ENCODE measurements at regions not wholly inside any gene's neighbourhood (a gene's known extent, or its start where the extent isn't known, plus 50 kb on each side); places are given as distances from the start of the nearest gene placed in this dataset.

- Histone ChIP-seq H3K9ac (ENCODE audit: insufficient read depth in 1 of 2, low read length in 2 of 2) (no peak overlapping the region), H3K4me1 (ENCODE audit: control insufficient read depth in 5 of 5, insufficient read depth in 5 of 5, low read length in 5 of 5) (peaks cover 0 to 16% (median 0%) of the 10 kb centered on the region in 5 donors), H3K36me3 (ENCODE audit: control insufficient read depth in 4 of 4, insufficient read depth in 4 of 4, low read length in 4 of 4) (no peaks in the 10 kb centered on the region), H3K9me3 (ENCODE audit: control insufficient read depth in 4 of 4, insufficient read depth in 3 of 4, low read length in 3 of 4) (peaks cover 0 to 2% (median 0%) of the 10 kb centered on the region in 4 donors), H3K27ac (ENCODE audit: low read depth in 1 of 2, low read length in 1 of 2) (no peak overlapping the region), H3K4me3 (no peak overlapping the region), H3K27me3 (ENCODE audit: control insufficient read depth in 3 of 3, insufficient read depth in 3 of 3, low read length in 2 of 3) (no peaks in the 10 kb centered on the region)
- no peak for TF ChIP-seq CTCF (IDR thresholded peaks at IDR 0.05; ENCODE audit: control extremely low read depth, extremely low read depth)
- DNase-seq (peak; percentile 18 to 41 (median 32)), ATAC-seq (ENCODE audit: insufficient read depth, low FRiP score) (no peak)
- 59 to 74% methylated on average over 3 of the region's 3 CpGs for WGBS, 2 donors
Measured at GRCh38 chr4:159443975-159444374, 341.1 kb downstream of the RAPGEF2 start.

GRCh38 chr4:159444678-159445077, 341.8 kb downstream of the RAPGEF2 start:
- 10 to 72% methylated on average over 1 of the region's 1 CpG for WGBS, 2 donors
- Histone ChIP-seq H3K27ac (ENCODE audit: low read depth in 1 of 2, low read length in 1 of 2) (no peak overlapping the region), H3K9ac (ENCODE audit: insufficient read depth in 1 of 2, low read length in 2 of 2) (no peak overlapping the region), H3K9me3 (ENCODE audit: control insufficient read depth in 4 of 4, insufficient read depth in 3 of 4, low read length in 3 of 4) (peaks cover 0 to 2% (median 0%) of the 10 kb centered on the region in 4 donors), H3K4me1 (ENCODE audit: control insufficient read depth in 5 of 5, insufficient read depth in 5 of 5, low read length in 5 of 5) (peaks cover 0 to 16% (median 0%) of the 10 kb centered on the region in 5 donors), H3K4me3 (no peak overlapping the region), H3K36me3 (ENCODE audit: control insufficient read depth in 4 of 4, insufficient read depth in 4 of 4, low read length in 4 of 4) (no peaks in the 10 kb centered on the region), H3K27me3 (ENCODE audit: control insufficient read depth in 3 of 3, insufficient read depth in 3 of 3, low read length in 2 of 3) (no peaks in the 10 kb centered on the region)
- ATAC-seq (ENCODE audit: insufficient read depth, low FRiP score): no peak
- no peak for DNase-seq
- TF ChIP-seq CTCF (IDR thresholded peaks at IDR 0.05; ENCODE audit: control extremely low read depth, extremely low read depth): no peak

GRCh38 chr4:159445692-159446091, 342.8 kb downstream of the RAPGEF2 start:
- no peak for ATAC-seq (ENCODE audit: insufficient read depth, low FRiP score)
- Histone ChIP-seq H3K27ac (ENCODE audit: low read depth in 1 of 2, low read length in 1 of 2) (no peak overlapping the region), H3K27me3 (ENCODE audit: control insufficient read depth in 3 of 3, insufficient read depth in 3 of 3, low read length in 2 of 3) (no peaks in the 10 kb centered on the region), H3K36me3 (ENCODE audit: control insufficient read depth in 4 of 4, insufficient read depth in 4 of 4, low read length in 4 of 4) (no peaks in the 10 kb centered on the region), H3K9me3 (ENCODE audit: control insufficient read depth in 4 of 4, insufficient read depth in 3 of 4, low read length in 3 of 4) (peaks cover 0 to 2% (median 0%) of the 10 kb centered on the region in 4 donors), H3K4me3 (no peak overlapping the region), H3K9ac (ENCODE audit: insufficient read depth in 1 of 2, low read length in 2 of 2) (no peak overlapping the region), H3K4me1 (ENCODE audit: control insufficient read depth in 5 of 5, insufficient read depth in 5 of 5, low read length in 5 of 5) (peaks cover 0 to 16% (median 0%) of the 10 kb centered on the region in 5 donors)
- DNase-seq: peak in 2 of 3 donors; percentile 47 to 67
- no peak for TF ChIP-seq CTCF (IDR thresholded peaks at IDR 0.05; ENCODE audit: control extremely low read depth, extremely low read depth)
- WGBS, 2 donors: 81 to 86% methylated on average over 2 of the region's 2 CpGs

All from lung (tissue), 11 donors.